ENCODE measurements at regions not wholly inside any gene's neighbourhood (a gene's known extent, or its start where the extent isn't known, plus 50 kb on each side); places are given as distances from the start of the nearest gene placed in this dataset.

DNA sequence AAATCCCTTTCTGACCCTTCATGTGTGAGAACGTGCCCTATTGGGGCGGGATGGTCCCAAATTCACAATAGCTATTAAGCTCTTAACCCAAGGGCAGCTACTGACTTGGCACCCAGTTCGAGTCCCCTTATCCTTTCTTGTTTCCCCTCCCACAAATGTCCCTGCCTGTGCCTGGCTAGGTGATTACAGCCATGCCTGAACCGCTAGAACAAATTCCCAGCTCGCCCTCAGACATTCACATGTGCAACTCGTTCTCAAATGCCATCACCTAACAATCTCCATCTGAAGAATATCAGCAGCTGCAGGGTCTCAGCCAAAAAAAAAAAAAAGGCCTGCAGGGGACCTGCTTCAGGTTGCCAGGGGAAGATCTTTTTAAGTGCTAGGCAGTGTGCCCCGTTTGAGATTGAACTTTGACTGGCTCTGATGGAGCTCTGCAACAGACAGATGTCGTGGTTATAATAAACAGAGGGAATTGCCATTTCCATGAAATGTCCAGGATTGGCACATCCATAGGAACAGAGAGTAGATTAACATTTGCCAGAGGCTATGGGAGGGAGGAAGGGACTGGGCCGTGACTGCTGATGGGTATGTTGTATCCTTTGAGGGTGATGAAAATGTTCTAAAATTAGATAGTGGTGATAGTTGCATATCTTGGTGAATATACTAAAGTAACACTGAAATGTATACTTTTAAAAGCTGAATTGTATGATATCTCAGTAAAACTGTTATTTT lies 347.2 kb upstream of the WWC1 start:
- TF ChIP-seq CTCF (IDR thresholded peaks at IDR 0.05) (no peak), POLR2A (IDR thresholded peaks at IDR 0.05) (no peak)
